HepG2 (cell line): ENCODE measurements at regions not wholly inside any gene's neighbourhood (a gene's known extent, or its start where the extent isn't known, plus 50 kb on each side); places are given as distances from the start of the nearest gene placed in this dataset.

Experiments used
- ATF1 ChIP-seq: IDR thresholded peaks from 2 replicates; pipeline ENCODE4 v1.6.1; 2016; ENCODE audit warnings: mild to moderate bottlenecking, control low read depth
- FOXA1 ChIP-seq, 2 experiments: fragments of 450-650 bp in 1 of 2; sonication (generic) in 1 of 2; formaldehyde crosslinking in 1 of 2; IDR thresholded peaks; 2 replicates each; pipeline versions ENCODE4 v1.4.0 to v1.6.1; 2016 to 2020; ENCODE audit warnings: missing genetic modification reagents in 1 of 2
- IRX3 ChIP-seq: sonication (generic); formaldehyde crosslinking; IDR thresholded peaks from 2 replicates; pipeline ENCODE4 v1.8.1; 2023; ENCODE audit warnings: mild to moderate bottlenecking, low read depth, missing genetic modification reagents, borderline replicate concordance
- KAT2B ChIP-seq: fragments of 150-350 bp; IDR thresholded peaks from 2 replicates; pipeline ENCODE4 v1.6.1; 2014; ENCODE audit warnings: low read depth, low read length, borderline replicate concordance
- MYC ChIP-seq: sonication (generic); formaldehyde crosslinking; IDR thresholded peaks from 2 replicates; pipeline ENCODE4 v1.9.0; 2021; ENCODE audit warnings: missing genetic modification reagents, borderline replicate concordance
- NFE2 ChIP-seq: sonication (generic); formaldehyde crosslinking; IDR thresholded peaks from 2 replicates; pipeline ENCODE4 v1.4.0; 2020; ENCODE audit warnings: missing genetic modification reagents
- PTBP1 ChIP-seq: fragments of 200-400 bp; formaldehyde crosslinking; IDR thresholded peaks from 2 replicates; pipeline ENCODE4 v1.6.1; 2018; ENCODE audit warnings: low read length, low read depth; ENCODE audit not compliant: poor library complexity, severe bottlenecking
- RFX3 ChIP-seq: IDR thresholded peaks from 2 replicates; pipeline ENCODE4 v1.6.1; 2016; ENCODE audit warnings: missing biosample characterization, missing genetic modification reagents
- RFXAP ChIP-seq: sonication (generic); formaldehyde crosslinking; IDR thresholded peaks from 2 replicates; pipeline ENCODE4 v1.4.0; 2020; ENCODE audit warnings: missing genetic modification reagents, borderline replicate concordance
- SALL1 ChIP-seq: sonication (generic); formaldehyde crosslinking; IDR thresholded peaks from 2 replicates; pipeline ENCODE4 v1.8.0; 2022; ENCODE audit warnings: mild to moderate bottlenecking, missing genetic modification reagents
- ZFP36 ChIP-seq: fragments of 150-350 bp; IDR thresholded peaks from 2 replicates; pipeline ENCODE4 v1.6.1; 2018; ENCODE audit warnings: borderline replicate concordance, low read length, low read depth; ENCODE audit not compliant: partially characterized antibody
- ZFP36L1 ChIP-seq: sonication (generic); formaldehyde crosslinking; IDR thresholded peaks from 2 replicates; pipeline ENCODE4 v1.8.0; 2022; ENCODE audit warnings: mild to moderate bottlenecking, missing genetic modification reagents, moderate library complexity
- ZNF256 ChIP-seq: sonication (generic); formaldehyde crosslinking; conservative IDR thresholded peaks from 2 replicates; pipeline ENCODE4 v1.4.0; 2020; ENCODE audit warnings: missing genetic modification reagents
- ZNF615 ChIP-seq: sonication (generic); formaldehyde crosslinking; IDR thresholded peaks from 2 replicates; pipeline ENCODE4 v1.5.0; 2020; ENCODE audit warnings: mild to moderate bottlenecking, missing genetic modification reagents, borderline replicate concordance
- TF ChIP-seq, protein P1 (sequence below): sonication (generic); formaldehyde crosslinking; conservative IDR thresholded peaks from 2 replicates; pipeline ENCODE4 v1.4.0; 2020; ENCODE audit warnings: missing genetic modification reagents
- TF ChIP-seq, protein P2 (sequence below): sonication (generic); formaldehyde crosslinking; IDR thresholded peaks from 2 replicates; pipeline ENCODE4 v1.4.0; 2020; ENCODE audit warnings: missing genetic modification reagents
- TF ChIP-seq, protein P3 (sequence below): sonication (generic); formaldehyde crosslinking; IDR thresholded peaks from 2 replicates; pipeline ENCODE4 v1.8.1; 2023; ENCODE audit warnings: mild to moderate bottlenecking, missing genetic modification reagents
- TF ChIP-seq, protein P4 (sequence below): sonication (generic); formaldehyde crosslinking; IDR thresholded peaks from 2 replicates; pipeline ENCODE4 v1.4.0; 2020; ENCODE audit warnings: mild to moderate bottlenecking, low read depth, missing genetic modification reagents
- TF ChIP-seq, protein P5 (sequence below): fragments of 450-650 bp; IDR thresholded peaks from 2 replicates; pipeline ENCODE4 v1.6.1; 2017

DNA sequence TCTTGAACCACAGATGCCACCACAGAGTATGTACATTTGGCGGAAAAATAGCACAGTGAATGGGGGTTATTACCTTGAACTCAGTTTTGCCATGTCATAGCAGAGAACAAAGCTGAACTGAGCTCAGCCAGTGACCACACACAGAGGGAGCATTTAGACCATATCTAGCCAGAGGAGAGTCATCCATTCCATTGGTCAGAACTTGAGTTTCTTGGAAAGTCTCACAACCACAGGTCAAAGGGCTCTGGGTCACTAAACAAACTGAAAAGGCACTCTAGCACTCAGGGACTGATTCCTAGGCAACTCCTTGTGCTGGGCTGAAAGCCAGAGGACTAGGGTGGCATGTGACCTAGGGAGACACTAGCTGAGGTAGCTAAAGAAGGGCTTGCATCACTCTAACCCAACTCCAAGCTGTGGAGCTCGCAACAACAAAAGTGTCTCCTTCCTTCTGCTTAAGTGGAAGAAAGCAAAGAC, 239.7 kb upstream of the SEMA3D start (continued):
- TF ChIP-seq, protein P1, sequence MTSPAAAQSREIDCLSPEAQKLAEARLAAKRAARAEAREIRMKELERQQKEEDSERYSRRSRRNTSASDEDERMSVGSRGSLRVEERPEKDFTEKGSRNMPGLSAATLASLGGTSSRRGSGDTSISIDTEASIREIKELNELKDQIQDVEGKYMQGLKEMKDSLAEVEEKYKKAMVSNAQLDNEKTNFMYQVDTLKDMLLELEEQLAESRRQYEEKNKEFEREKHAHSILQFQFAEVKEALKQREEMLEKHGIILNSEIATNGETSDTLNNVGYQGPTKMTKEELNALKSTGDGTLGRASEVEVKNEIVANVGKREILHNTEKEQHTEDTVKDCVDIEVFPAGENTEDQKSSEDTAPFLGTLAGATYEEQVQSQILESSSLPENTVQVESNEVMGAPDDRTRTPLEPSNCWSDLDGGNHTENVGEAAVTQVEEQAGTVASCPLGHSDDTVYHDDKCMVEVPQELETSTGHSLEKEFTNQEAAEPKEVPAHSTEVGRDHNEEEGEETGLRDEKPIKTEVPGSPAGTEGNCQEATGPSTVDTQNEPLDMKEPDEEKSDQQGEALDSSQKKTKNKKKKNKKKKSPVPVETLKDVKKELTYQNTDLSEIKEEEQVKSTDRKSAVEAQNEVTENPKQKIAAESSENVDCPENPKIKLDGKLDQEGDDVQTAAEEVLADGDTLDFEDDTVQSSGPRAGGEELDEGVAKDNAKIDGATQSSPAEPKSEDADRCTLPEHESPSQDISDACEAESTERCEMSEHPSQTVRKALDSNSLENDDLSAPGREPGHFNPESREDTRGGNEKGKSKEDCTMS: no peak
- TF ChIP-seq ZNF256 (CRISPR knock-in tag): no peak
- no peak for TF ChIP-seq ZFP36L1 (CRISPR knock-in tag)
- TF ChIP-seq NFE2 (CRISPR knock-in tag): peak; percentile 93
- TF ChIP-seq, protein P2, sequence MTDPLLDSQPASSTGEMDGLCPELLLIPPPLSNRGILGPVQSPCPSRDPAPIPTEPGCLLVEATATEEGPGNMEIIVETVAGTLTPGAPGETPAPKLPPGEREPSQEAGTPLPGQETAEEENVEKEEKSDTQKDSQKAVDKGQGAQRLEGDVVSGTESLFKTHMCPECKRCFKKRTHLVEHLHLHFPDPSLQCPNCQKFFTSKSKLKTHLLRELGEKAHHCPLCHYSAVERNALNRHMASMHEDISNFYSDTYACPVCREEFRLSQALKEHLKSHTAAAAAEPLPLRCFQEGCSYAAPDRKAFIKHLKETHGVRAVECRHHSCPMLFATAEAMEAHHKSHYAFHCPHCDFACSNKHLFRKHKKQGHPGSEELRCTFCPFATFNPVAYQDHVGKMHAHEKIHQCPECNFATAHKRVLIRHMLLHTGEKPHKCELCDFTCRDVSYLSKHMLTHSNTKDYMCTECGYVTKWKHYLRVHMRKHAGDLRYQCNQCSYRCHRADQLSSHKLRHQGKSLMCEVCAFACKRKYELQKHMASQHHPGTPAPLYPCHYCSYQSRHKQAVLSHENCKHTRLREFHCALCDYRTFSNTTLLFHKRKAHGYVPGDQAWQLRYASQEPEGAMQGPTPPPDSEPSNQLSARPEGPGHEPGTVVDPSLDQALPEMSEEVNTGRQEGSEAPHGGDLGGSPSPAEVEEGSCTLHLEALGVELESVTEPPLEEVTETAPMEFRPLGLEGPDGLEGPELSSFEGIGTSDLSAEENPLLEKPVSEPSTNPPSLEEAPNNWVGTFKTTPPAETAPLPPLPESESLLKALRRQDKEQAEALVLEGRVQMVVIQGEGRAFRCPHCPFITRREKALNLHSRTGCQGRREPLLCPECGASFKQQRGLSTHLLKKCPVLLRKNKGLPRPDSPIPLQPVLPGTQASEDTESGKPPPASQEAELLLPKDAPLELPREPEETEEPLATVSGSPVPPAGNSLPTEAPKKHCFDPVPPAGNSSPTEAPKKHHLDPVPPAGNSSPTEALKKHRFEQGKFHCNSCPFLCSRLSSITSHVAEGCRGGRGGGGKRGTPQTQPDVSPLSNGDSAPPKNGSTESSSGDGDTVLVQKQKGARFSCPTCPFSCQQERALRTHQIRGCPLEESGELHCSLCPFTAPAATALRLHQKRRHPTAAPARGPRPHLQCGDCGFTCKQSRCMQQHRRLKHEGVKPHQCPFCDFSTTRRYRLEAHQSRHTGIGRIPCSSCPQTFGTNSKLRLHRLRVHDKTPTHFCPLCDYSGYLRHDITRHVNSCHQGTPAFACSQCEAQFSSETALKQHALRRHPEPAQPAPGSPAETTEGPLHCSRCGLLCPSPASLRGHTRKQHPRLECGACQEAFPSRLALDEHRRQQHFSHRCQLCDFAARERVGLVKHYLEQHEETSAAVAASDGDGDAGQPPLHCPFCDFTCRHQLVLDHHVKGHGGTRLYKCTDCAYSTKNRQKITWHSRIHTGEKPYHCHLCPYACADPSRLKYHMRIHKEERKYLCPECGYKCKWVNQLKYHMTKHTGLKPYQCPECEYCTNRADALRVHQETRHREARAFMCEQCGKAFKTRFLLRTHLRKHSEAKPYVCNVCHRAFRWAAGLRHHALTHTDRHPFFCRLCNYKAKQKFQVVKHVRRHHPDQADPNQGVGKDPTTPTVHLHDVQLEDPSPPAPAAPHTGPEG (CRISPR knock-in tag): no peak
- TF ChIP-seq, protein P3, sequence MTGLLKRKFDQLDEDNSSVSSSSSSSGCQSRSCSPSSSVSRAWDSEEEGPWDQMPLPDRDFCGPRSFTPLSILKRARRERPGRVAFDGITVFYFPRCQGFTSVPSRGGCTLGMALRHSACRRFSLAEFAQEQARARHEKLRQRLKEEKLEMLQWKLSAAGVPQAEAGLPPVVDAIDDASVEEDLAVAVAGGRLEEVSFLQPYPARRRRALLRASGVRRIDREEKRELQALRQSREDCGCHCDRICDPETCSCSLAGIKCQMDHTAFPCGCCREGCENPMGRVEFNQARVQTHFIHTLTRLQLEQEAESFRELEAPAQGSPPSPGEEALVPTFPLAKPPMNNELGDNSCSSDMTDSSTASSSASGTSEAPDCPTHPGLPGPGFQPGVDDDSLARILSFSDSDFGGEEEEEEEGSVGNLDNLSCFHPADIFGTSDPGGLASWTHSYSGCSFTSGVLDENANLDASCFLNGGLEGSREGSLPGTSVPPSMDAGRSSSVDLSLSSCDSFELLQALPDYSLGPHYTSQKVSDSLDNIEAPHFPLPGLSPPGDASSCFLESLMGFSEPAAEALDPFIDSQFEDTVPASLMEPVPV: no peak
- peak; percentile 41; the same call in 1 of the 2 replicates for TF ChIP-seq ATF1 (CRISPR knock-in tag)
- no peak for TF ChIP-seq KAT2B
- TF ChIP-seq, protein P4, sequence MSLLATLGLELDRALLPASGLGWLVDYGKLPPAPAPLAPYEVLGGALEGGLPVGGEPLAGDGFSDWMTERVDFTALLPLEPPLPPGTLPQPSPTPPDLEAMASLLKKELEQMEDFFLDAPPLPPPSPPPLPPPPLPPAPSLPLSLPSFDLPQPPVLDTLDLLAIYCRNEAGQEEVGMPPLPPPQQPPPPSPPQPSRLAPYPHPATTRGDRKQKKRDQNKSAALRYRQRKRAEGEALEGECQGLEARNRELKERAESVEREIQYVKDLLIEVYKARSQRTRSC: no peak
- TF ChIP-seq PTBP1: no peak
- no peak for TF ChIP-seq RFX3 (CRISPR knock-in tag)
- TF ChIP-seq IRX3 (CRISPR knock-in tag): no peak
- peak; percentile 44 for TF ChIP-seq ZFP36
- TF ChIP-seq ZNF615 (CRISPR knock-in tag): no peak
- TF ChIP-seq MYC (CRISPR knock-in tag): no peak
- TF ChIP-seq FOXA1 (IDR thresholded peaks at IDR 0.05): no peak
- peak; percentile 61 for TF ChIP-seq FOXA1 (CRISPR knock-in tag; IDR thresholded peaks at IDR 0.05)
- peak; percentile 89 for TF ChIP-seq SALL1 (CRISPR knock-in tag)
- TF ChIP-seq, protein P5, sequence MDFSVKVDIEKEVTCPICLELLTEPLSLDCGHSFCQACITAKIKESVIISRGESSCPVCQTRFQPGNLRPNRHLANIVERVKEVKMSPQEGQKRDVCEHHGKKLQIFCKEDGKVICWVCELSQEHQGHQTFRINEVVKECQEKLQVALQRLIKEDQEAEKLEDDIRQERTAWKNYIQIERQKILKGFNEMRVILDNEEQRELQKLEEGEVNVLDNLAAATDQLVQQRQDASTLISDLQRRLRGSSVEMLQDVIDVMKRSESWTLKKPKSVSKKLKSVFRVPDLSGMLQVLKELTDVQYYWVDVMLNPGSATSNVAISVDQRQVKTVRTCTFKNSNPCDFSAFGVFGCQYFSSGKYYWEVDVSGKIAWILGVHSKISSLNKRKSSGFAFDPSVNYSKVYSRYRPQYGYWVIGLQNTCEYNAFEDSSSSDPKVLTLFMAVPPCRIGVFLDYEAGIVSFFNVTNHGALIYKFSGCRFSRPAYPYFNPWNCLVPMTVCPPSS: no peak
- TF ChIP-seq RFXAP (CRISPR knock-in tag): no peak
